ENCODE measurements at regions not wholly inside any gene's neighbourhood (a gene's known extent, or its start where the extent isn't known, plus 50 kb on each side); places are given as distances from the start of the nearest gene placed in this dataset.

GRCh38 chr14:87879389-87879788, 113.6 kb downstream of the GALC start:
- no peak for TF ChIP-seq BRCA1 (IDR thresholded peaks at IDR 0.05; ENCODE audit: low read depth, low read length)
- no peak for TF ChIP-seq NR2C1 (IDR thresholded peaks at IDR 0.05)
- TF ChIP-seq SUPT20H (IDR thresholded peaks at IDR 0.05; ENCODE audit: borderline replicate concordance, control insufficient read depth, low read depth, low read length) = no peak
- no peak for TF ChIP-seq NFXL1 (IDR thresholded peaks at IDR 0.05; ENCODE audit: borderline replicate concordance)
- H3K27me3 ChIP-seq (replicated peaks in 1 of 2; ENCODE audit: control insufficient read depth in 2 of 2, insufficient read depth in 2 of 2, low read length in 1 of 2) = no peaks in the 10 kb centered on the region
- ChIA-PET POLR2A (no interaction called here), CTCF (interaction anchor here (1.5 kb wide), 1 partner anchor 134 kb away, joined by 3 read pairs; no protein-coding TSS in a partner anchor), SMC1A (ENCODE audit: uncharacterized antibody, unreplicated experiment) (no interaction called here), RAD21 (ENCODE audit: unreplicated experiment) (no interaction called here)
- H3K4me2 ChIP-seq (ENCODE audit: control insufficient read depth, insufficient read depth) = no peak overlapping the region
- in situ Hi-C loops (cut with MboI) = no loop called here
- no peak overlapping the region for H3K27ac ChIP-seq (ENCODE audit: control insufficient read depth, insufficient read depth)
- DNase-seq (ENCODE audit: low read depth, low spot score) (no peak), ATAC-seq (no peak), FAIRE-seq (no peak)
- H3K9me3 ChIP-seq (replicated peaks; ENCODE audit: control insufficient read depth, insufficient read depth, low read length) = no peaks in the 10 kb centered on the region
- BruUV-seq (replicated peaks) = no TSS peak
- no peaks in the 10 kb centered on the region for H3K79me2 ChIP-seq (ENCODE audit: control insufficient read depth, insufficient read depth, low read length)
- H3K9ac ChIP-seq (ENCODE audit: control insufficient read depth, insufficient read depth, low read length) = no peak overlapping the region
- H3K36me3 ChIP-seq (ENCODE audit: control insufficient read depth in 2 of 2, insufficient read depth in 2 of 2, low read length in 1 of 2) = no peaks in the 10 kb centered on the region
- H4K20me1 ChIP-seq (ENCODE audit: control insufficient read depth, insufficient read depth) = no peaks in the 10 kb centered on the region
- no peak overlapping the region for H3K4me3 ChIP-seq
- intact Hi-C loops (cut with micrococcal nuclease; ENCODE audit: unreplicated experiment) = no loop called here
- H2AFZ ChIP-seq (ENCODE audit: control insufficient read depth, low read depth, low read length) = no peak overlapping the region
- WGBS (ENCODE audit: insufficient coverage, insufficient replicate concordance, low lambda C conversion rate, missing lambda C conversion rate) = 57% methylated on average over 5 of the region's 5 CpGs
- no peaks in the 10 kb centered on the region for H3K4me1 ChIP-seq (ENCODE audit: control insufficient read depth, insufficient read depth, low read length)

DNA sequence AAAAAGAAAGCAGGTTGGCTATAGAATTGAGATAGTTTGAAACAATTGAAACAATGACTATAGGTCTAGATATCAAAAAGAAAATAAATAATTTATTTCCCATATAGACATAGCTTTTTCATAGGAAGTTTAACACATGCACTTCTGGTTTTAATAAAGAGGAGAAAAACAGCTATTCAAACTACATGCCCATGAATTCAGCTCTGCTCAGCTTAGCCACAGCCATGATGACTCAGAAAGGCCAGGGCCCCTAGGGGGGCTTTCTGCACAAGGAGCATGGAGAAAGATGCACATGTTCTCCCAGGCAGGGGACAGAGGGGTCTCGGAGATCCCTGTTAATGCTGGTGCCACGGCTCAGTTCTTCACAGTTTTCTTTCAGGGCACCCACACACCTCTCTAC, 114.0 kb downstream of the GALC start:
- FAIRE-seq (no peak), ATAC-seq (no peak), DNase-seq (ENCODE audit: low read depth, low spot score) (no peak)
- no peak overlapping the region for H3K4me2 ChIP-seq (ENCODE audit: control insufficient read depth, insufficient read depth)
- H3K27ac ChIP-seq (ENCODE audit: control insufficient read depth, insufficient read depth) = no peak overlapping the region
- no peaks in the 10 kb centered on the region for H3K4me1 ChIP-seq (ENCODE audit: control insufficient read depth, insufficient read depth, low read length)
- intact Hi-C loops (cut with micrococcal nuclease; ENCODE audit: unreplicated experiment) (no loop called here), in situ Hi-C loops (cut with MboI) (no loop called here)
- 25% methylated on average over 2 of the region's 2 CpGs for WGBS (ENCODE audit: insufficient coverage, insufficient replicate concordance, low lambda C conversion rate, missing lambda C conversion rate)
- no peaks in the 10 kb centered on the region for H3K9me3 ChIP-seq (replicated peaks; ENCODE audit: control insufficient read depth, insufficient read depth, low read length)
- H3K9ac ChIP-seq (ENCODE audit: control insufficient read depth, insufficient read depth, low read length) = no peak overlapping the region
- no peaks in the 10 kb centered on the region for H3K79me2 ChIP-seq (ENCODE audit: control insufficient read depth, insufficient read depth, low read length)
- ChIA-PET CTCF (interaction anchor here (0.7 to 1.5 kb wide), 2 partner anchors 132 to 133 kb away, joined by 3 read pairs; no protein-coding TSS in a partner anchor), SMC1A (ENCODE audit: uncharacterized antibody, unreplicated experiment) (no interaction called here), POLR2A (no interaction called here), RAD21 (ENCODE audit: unreplicated experiment) (interaction anchor here (0.7 kb wide), 1 partner anchor 312 kb away, joined by 5 read pairs; no protein-coding TSS in a partner anchor)
- H3K27me3 ChIP-seq (replicated peaks in 1 of 2; ENCODE audit: control insufficient read depth in 2 of 2, insufficient read depth in 2 of 2, low read length in 1 of 2) = no peaks in the 10 kb centered on the region
- BruUV-seq (replicated peaks) = no TSS peak
- H4K20me1 ChIP-seq (ENCODE audit: control insufficient read depth, insufficient read depth) = no peaks in the 10 kb centered on the region
- no peak overlapping the region for H2AFZ ChIP-seq (ENCODE audit: control insufficient read depth, low read depth, low read length)
- H3K4me3 ChIP-seq = no peak overlapping the region
- no peaks in the 10 kb centered on the region for H3K36me3 ChIP-seq (ENCODE audit: control insufficient read depth in 2 of 2, insufficient read depth in 2 of 2, low read length in 1 of 2)
- TF ChIP-seq, protein P1, sequence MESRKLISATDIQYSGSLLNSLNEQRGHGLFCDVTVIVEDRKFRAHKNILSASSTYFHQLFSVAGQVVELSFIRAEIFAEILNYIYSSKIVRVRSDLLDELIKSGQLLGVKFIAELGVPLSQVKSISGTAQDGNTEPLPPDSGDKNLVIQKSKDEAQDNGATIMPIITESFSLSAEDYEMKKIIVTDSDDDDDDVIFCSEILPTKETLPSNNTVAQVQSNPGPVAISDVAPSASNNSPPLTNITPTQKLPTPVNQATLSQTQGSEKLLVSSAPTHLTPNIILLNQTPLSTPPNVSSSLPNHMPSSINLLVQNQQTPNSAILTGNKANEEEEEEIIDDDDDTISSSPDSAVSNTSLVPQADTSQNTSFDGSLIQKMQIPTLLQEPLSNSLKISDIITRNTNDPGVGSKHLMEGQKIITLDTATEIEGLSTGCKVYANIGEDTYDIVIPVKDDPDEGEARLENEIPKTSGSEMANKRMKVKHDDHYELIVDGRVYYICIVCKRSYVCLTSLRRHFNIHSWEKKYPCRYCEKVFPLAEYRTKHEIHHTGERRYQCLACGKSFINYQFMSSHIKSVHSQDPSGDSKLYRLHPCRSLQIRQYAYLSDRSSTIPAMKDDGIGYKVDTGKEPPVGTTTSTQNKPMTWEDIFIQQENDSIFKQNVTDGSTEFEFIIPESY (IDR thresholded peaks at IDR 0.05) = no peak
- TF ChIP-seq ZSCAN29 (IDR thresholded peaks at IDR 0.05) (no peak), ESRRA (IDR thresholded peaks at IDR 0.05; ENCODE audit: low read length) (no peak), PML (IDR thresholded peaks at IDR 0.05; ENCODE audit: low read length) (no peak), NR2C1 (IDR thresholded peaks at IDR 0.05) (no peak), USF2 (IDR thresholded peaks at IDR 0.05; ENCODE audit: borderline replicate concordance, low read depth, low read length) (no peak), KAT2A (conservative IDR thresholded peaks at IDR 0.05; ENCODE audit: control insufficient read depth, low read depth, low read length) (no peak), BACH1 (IDR thresholded peaks at IDR 0.05; ENCODE audit: borderline replicate concordance) (no peak), FOXK2 (IDR thresholded peaks at IDR 0.05) (no peak), NBN (IDR thresholded peaks at IDR 0.05) (no peak), NRF1 (conservative IDR thresholded peaks at IDR 0.05; ENCODE audit: low read depth, low read length) (no peak), LARP7 (IDR thresholded peaks at IDR 0.05) (no peak)
